ENCODE measurements at regions not wholly inside any gene's neighbourhood (a gene's known extent, or its start where the extent isn't known, plus 50 kb on each side); places are given as distances from the start of the nearest gene placed in this dataset.

DNA sequence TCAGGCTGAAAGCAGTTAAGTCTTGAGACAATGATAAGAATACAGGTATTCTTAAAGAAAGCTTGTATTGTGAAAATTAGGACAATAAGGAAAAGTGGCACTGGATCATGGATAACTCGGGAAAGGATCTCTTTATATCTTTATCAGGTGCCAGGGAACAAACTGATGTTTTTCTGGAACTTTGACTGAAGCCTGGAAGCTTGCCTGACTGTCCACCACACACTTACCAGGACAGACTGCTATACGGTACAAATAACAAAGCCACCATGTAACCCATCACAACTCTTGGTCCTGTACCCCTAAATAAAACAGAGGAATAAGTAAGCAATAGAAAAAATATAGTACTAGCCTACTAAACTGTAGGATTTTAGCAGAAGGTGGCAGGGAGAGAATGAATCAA is 623.0 kb downstream of the OTOL1 start:
- TF ChIP-seq, protein P1, sequence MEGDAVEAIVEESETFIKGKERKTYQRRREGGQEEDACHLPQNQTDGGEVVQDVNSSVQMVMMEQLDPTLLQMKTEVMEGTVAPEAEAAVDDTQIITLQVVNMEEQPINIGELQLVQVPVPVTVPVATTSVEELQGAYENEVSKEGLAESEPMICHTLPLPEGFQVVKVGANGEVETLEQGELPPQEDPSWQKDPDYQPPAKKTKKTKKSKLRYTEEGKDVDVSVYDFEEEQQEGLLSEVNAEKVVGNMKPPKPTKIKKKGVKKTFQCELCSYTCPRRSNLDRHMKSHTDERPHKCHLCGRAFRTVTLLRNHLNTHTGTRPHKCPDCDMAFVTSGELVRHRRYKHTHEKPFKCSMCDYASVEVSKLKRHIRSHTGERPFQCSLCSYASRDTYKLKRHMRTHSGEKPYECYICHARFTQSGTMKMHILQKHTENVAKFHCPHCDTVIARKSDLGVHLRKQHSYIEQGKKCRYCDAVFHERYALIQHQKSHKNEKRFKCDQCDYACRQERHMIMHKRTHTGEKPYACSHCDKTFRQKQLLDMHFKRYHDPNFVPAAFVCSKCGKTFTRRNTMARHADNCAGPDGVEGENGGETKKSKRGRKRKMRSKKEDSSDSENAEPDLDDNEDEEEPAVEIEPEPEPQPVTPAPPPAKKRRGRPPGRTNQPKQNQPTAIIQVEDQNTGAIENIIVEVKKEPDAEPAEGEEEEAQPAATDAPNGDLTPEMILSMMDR (IDR thresholded peaks at IDR 0.05) = no peak
- no peak for TF ChIP-seq POLR2AphosphoS5 (IDR thresholded peaks at IDR 0.05)
- TF ChIP-seq POLR2A (IDR thresholded peaks at IDR 0.05) = no peak

All from gastroesophageal sphincter (tissue), 3 donors.